DMS153 treated with DMSO at 0.1 percent for 48 hours (cell line): ENCODE measurements at regions not wholly inside any gene's neighbourhood (a gene's known extent, or its start where the extent isn't known, plus 50 kb on each side); places are given as distances from the start of the nearest gene placed in this dataset.

Experiments
- DNase-seq: peaks from one replicate; lab custom pipeline; 2025; ENCODE audit not compliant: unreplicated experiment; lab: John Stamatoyannopoulos, UW

- DNase-seq: no peak
These were observed 340.4 kb upstream of the MMADHC start for GRCh38 chr2:149928011-149928410.

GRCh38 chr2:149926149-149926548, 338.6 kb upstream of the MMADHC start:
- DNase-seq: no peak

- no peak for DNase-seq
These were observed 337.1 kb upstream of the MMADHC start for GRCh38 chr2:149924549-149925213.

- no peak for DNase-seq
These were observed 336.5 kb upstream of the MMADHC start for GRCh38 chr2:149924028-149924427.

- no peak for DNase-seq
These were observed 334.5 kb upstream of the MMADHC start for GRCh38 chr2:149921911-149922616.

- DNase-seq: no peak
These were observed 332.8 kb upstream of the MMADHC start for GRCh38 chr2:149920389-149920788.

- no peak for DNase-seq
These were observed 327.6 kb upstream of the MMADHC start for GRCh38 chr2:149915151-149915550.

- peak; percentile 47 for DNase-seq
These were observed 321.4 kb upstream of the MMADHC start for GRCh38 chr2:149908726-149909683.

- DNase-seq: no peak
These were observed 319.3 kb upstream of the MMADHC start for GRCh38 chr2:149906886-149907285.

- DNase-seq: no peak
These were observed 317.0 kb upstream of the MMADHC start for GRCh38 chr2:149904352-149905175.

GRCh38 chr2:149903626-149904025, 316.1 kb upstream of the MMADHC start:
- DNase-seq: no peak

- no peak for DNase-seq
These were observed 314.5 kb upstream of the MMADHC start for GRCh38 chr2:149902081-149902480.

- no peak for DNase-seq
These were observed 313.8 kb upstream of the MMADHC start for GRCh38 chr2:149901231-149901859.

- no peak for DNase-seq
These were observed 311.8 kb upstream of the MMADHC start for GRCh38 chr2:149899390-149899789.

- DNase-seq: no peak
These were observed 307.2 kb upstream of the MMADHC start for GRCh38 chr2:149894760-149895159.

- no peak for DNase-seq
These were observed 306.7 kb upstream of the MMADHC start for GRCh38 chr2:149894226-149894625.

GRCh38 chr2:149892563-149892962, 305.0 kb upstream of the MMADHC start:
- no peak for DNase-seq

GRCh38 chr2:149885946-149886345, 298.4 kb upstream of the MMADHC start:
- no peak for DNase-seq

GRCh38 chr2:149885468-149885867, 297.9 kb upstream of the MMADHC start:
- peak; percentile 82 for DNase-seq

- no peak for DNase-seq
These were observed 297.3 kb upstream of the MMADHC start for GRCh38 chr2:149884871-149885270.
